HG03103 (cell line): ENCODE measurements at regions not wholly inside any gene's neighbourhood (a gene's known extent, or its start where the extent isn't known, plus 50 kb on each side); places are given as distances from the start of the nearest gene placed in this dataset.
A peak's percentile ranks its signal among the peaks of the same experiment; 100 is the strongest.

Experiments used
- ATAC-seq: cut with Tn5 transposase; IDR thresholded peaks from one replicate; pipeline ENCODE4 v1.9.1; 2021; ENCODE audit warnings: low read depth; ENCODE audit not compliant: unreplicated experiment

DNA sequence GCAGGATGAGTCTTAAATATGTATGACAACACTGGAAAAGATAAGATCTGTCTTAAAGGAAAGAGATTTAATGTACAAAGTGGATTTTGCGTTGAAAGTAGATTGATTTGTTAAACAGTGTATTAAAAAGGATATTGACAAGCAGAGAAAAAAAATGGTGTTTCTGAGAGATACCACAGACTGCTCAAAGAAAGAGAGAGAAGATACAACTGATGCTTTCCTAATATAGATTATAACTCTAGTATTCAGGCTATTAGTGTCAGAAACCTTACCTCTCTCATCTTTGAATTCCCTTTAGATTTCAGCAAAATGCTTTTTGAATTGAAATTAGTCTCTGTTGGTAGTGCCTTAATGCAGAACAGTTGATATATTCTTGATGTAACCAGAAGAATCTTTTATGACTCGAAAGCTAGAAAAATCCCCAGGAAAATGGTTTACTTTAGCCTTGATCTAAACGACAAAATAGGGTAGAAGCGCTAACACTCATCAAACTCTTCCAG is 550.7 kb downstream of the INHBA start:
- no peak for ATAC-seq

DNA sequence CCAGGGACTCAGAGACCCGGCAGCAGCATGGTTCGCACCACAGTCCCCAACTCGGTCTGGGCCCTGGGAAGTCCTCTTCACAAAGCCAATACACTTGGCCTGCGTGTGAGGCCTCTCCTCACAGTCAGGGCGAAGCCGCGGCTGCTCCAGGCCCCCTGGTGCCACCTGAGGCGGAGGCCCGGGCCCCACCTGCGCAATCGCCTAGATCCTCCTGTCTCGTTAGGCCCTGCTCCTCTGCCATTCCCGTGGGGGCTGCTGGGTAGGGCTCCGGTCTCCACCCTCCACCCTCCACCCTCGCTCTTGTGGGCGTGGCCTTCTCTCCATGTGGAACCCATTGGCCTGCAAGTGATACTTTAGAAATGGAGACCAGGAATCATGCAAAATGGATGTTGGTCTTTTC is 553.3 kb downstream of the INHBA start:
- ATAC-seq = no peak

DNA sequence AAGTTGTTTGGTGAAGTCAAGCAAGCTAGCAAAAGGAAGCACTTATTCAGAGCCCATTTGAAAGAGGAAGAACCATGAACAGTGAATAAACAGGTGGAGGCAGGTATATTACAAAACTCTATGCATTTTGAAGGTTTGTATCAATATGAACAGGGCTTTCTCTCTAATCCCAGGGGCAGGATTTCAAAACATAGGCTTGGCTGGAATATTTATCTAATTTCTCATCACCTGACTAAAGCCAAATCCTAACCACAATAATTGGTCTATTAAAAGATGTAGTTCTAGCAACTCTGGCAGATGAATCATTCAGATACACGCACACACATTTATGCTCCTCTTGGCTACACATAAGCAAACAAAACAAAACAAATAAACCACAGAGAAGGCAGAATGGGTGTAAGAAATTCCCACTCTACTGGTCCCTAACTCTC is 554.4 kb downstream of the INHBA start:
- no peak for ATAC-seq

DNA sequence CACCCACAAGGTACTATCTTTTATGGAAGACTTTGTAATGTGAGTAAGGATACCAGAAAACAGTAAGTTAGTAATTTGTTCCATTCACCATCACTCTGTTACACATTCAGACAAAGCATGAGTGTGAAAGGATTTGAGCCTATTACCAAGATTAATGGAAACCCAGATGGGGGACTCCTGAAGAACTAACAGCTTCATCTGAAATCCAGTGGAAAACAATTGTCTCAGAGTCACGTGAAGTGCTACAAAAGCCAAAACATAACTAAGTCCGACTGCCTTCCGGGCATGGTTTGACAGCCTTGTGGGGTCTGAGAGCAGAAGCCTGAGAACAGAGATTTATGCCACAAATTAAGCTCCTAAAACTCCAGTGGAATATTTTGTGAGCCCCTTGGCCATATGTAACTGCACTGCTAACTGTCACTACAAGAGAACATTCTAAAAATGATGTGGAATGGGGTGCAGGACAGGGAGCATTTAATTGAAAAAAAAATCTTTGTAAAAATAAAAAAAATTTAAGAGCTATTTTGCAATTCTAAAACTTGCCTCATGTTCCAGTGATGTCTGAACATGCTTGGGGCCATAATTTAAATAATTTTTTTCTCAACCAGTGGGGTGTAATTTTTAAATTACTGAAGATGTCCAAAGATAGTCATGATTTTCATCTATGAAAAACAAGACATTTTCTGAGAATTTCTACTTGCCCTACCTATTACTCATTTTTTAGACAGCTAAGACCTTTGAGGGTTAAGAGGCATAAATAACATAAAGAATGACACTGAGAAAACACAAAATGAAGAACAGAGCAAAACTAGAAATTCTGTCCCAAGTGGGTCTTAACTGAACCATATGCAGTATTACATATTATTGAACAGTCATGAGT is 555.0 kb downstream of the INHBA start:
- ATAC-seq = no peak

DNA sequence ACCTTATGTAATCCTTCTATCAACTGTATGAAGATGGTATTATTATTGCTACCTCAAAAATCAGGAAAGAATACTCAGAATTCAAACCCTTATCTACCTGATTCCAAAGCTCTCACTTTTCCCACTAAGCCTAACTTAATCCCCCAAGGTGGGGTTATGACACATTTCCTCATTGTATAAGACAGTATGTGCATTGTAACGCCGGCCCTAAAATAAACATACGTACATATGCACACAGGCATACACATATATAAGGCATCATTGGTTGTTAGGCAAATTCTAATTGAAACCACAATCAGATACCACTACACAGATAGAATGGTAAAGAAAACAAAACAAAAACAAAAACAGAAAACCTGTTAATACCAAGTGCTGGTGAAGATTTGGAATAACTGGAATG is 556.5 kb downstream of the INHBA start:
- ATAC-seq = no peak

DNA sequence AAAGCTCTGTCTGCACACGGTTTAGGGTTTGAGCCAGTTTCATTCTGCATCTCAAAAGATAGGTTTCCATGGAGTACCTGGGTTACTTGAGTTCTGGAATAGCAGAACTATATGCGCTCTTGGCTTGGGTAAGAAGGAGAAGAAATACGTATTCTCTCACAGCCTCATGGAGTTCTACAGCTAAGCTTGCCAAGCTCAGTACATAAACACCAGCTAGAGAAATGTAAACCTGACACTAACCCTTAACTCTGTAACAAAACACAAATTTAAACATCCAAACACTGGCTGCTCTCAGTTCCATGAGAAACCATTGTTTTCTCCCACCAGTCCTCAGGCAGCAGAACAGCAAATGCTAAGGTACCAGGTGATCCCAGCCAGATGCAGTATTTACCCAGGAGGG is 557.2 kb downstream of the INHBA start:
- no peak for ATAC-seq

DNA sequence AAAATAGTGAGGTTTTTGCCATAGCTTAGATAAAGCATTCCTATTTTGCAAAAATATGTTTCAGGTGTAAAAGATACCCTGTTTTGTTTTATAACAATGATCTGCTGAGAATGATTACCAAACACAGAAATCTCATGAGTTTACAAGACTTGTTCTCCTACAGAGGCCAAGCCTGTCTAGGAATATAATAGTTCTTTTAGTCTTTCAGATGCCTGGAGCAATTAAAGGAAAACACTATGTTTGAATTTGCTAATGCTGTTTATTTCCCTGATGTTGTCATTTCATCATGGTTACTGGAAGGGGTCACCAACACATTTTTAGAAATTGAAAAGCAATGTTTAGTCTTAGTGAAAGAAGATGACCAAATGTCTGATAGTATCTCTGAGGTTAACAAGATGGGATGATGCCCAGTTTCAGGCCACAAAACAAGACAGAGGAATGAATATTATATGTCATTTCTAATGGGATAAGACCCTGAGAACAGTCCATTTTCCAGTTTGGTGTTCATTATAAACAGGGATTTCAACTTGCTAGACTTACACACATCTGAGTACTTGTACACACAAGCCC is 559.9 kb downstream of the INHBA start:
- no peak for ATAC-seq

DNA sequence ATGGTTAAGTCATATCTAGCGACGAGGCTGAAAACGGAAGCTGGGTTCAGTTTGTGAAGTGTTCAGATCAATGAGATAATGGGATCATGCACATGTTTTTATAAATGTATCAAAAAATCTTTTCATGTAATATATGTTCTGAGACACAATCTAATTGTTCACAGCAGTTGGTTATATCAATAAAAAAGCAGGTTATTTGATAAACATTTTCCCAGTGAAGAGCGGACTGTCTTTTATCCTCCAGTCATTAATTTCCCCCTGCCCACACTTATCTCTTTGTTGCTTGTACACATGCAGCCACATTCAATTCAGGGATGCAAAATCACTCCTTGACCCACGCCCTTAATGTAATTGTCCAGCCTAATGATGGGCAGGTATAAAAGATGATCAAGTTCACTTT is 563.1 kb downstream of the INHBA start:
- no peak for ATAC-seq

DNA sequence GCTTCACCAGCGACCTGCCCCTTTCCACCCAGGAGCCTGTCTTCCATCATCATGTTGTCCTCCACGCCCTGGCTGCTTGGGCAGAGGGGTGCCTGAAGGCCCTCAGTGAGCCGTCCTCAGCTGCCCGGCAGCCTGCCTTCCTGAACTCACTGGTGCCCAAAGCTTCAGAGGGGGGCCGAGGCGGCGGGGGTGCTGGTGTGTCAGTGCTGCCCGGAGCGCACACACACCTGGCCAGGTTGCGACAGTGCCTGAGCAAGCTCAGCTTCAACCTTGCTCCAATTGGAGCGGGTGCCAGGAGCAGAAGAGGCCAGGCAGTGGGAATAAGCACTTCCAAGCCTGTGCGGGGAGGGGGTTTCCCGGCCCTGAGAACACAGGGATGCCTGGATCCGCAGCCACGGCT is 566.3 kb downstream of the INHBA start:
- ATAC-seq = no peak

DNA sequence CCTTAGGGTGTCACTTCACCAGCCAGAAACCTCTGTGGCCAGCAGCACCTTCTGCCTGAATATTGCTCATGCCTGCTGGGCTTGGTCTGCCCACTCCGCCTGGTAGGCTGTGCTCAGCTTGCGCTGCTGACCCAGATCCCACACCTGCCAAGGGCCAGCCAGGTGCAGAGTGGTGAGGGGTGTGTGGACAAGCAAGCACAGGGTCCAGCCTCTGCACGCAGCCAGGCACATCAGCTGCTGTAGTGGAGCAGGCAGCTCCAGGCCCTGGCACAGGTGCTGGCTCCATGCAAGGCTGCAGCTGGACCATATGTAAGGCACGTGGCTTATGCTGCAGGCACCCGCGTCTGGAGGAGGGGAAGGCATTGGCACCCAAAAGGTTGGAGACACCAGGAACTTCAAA is 567.4 kb downstream of the INHBA start:
- ATAC-seq = no peak

DNA sequence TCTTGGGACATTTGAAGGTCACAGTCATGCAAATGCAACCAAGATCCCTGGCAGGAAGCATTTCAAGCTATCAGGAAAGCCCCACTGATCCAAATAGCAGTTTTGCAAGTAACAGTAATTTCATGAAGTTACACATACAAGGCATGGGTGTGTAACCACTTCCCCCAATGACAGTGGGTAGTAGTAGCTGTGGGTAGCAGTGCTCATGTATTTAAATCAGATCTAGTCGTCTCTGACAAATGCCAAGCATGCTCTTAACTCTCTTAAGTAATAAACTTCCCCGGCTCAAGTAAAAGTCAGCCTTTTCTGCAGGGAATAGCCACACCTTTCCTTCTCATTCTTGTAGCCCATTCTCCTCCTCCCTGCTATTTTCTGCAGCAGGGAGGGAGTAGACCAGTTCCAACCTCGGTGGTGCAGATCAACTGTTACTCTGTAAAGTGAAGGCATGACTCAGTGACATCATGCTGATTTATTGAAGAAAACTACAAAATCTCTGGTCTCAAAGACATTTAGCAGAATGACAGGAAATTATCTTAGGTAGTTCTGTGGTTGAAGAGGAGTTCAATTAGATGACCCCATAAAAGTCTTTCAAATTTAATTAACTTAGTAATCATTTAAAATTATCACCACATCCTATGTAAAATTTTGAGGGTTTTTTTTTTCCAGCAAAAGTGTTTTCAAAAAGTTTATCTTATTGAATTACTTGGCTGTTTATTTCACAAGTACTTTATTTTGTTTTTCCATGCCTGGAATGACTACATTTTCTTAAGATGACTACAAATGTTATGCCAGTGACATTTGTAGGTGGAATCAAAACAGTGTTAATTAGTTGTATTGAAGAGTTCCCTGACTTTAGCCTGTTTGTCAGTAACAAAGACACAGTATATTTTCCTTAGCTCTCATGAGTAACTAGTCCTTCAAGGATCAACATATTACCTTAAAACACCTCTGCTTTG is 568.3 kb downstream of the INHBA start:
- peak; percentile 83 for ATAC-seq

DNA sequence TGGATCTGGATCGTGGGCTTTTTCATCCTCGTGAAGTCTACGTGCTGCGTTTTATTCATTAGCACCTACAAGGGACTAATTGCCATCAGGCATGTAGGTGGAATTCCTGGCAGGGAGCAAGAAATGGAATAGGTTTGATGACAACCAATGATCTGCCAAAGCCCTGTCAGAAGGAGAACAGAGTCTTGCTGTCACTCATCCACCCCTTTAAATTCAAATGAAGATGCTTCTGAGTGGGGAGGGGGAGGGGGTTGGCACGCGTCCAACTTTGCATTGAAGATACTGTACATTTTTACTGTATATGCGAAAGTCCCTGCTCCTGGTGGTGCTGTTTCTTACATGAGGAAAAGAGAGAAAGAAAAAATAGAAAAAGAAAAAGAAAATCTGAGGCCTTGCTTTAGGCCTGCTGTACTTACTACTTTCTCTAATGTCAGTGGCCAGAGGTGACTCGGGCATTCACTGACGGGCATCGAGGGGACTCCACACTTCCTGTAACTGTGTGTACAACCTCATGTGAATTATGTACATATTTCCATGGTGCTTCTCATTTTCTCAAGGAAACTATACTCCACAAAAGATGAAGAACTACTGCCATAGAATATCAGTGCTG is 569.1 kb downstream of the INHBA start:
- peak; percentile 31 for ATAC-seq

DNA sequence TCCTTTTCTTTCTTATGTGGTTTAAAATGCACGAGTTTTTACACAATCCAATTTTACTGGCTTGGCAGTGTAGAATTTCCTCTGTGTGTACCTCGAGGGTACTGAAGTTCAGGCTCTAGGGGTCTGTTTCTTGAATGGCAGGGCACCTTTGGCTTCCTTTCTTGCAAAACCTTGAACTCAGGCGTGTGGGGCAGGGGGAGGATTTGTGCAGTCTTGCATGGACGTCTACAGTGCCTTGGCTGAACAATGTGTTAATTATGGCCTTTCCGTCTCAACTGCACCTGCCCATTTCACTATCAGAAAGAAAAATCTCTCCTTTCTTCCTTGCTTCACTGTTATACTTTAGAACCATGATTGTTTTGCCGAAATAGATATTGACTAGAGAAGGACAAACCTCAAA is 570.9 kb downstream of the INHBA start:
- ATAC-seq = no peak

DNA sequence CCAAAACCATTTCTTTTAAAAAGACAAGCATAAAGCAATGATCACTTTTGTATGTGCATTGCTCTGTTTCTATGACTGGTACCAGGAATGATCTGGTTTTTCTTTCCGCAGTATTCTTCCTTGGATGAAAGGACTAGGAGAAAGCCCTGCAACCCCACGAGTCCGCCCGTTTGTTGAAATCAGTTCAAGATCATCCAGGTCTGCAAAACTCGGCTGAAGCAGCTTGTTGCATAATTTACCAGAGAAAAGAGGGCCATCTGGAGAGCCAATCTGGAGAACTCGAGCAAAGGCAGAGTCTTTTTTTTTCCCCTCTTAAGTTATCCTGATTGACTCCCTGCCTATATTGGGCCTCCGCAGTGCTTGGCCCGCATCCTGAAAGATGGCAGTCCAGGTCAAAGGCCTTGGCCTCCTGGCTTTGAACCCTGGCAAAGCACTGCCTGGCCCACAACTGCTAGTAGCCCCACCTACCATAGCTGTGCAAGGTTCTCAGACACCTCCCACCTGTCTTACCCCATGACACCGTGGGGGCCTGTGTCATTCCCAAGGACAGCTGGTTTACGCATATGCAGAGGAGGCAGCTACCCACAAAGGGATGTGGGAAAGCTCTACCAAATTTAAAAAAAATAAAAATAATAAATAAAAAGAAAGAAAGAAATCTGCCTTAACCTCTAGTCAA is 572.2 kb downstream of the INHBA start:
- no peak for ATAC-seq

DNA sequence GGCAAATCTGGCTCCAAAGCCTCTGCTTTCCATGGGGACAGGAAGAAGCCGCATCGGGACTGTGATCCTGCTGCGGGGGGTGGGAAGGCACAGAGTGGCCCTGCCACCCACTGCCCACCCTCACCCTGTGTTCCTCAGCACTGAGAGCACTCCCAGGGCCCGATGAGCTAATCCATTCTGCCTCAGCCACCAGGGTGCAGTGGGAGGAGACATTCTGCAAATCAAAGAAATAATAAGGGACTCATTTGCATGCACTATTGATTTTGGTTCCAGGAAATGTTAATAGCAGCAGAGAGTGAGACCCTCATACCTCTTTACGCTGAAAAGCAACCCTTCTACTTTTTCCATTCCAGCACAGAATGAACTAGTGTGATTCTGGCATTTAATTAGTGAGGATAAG is 572.8 kb downstream of the INHBA start:
- no peak for ATAC-seq

DNA sequence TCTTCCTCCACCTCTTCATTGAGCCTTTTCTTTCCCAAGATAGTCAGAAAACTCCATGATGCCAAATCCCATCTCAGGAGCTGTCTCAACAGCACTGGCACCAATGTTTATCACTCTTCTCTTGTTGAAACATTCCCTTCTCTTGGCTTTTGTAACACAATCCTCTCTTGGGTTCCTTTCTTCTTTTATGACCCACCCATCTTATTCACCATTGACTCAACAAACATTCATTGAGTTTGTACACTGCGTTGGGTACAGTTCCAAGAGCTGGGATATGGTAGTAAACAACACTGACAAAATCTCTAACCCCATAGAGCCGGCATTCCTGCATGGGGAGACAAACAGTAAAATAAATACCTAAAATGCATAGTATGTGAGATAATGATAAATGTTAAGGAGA is 577.5 kb downstream of the INHBA start:
- ATAC-seq = no peak

DNA sequence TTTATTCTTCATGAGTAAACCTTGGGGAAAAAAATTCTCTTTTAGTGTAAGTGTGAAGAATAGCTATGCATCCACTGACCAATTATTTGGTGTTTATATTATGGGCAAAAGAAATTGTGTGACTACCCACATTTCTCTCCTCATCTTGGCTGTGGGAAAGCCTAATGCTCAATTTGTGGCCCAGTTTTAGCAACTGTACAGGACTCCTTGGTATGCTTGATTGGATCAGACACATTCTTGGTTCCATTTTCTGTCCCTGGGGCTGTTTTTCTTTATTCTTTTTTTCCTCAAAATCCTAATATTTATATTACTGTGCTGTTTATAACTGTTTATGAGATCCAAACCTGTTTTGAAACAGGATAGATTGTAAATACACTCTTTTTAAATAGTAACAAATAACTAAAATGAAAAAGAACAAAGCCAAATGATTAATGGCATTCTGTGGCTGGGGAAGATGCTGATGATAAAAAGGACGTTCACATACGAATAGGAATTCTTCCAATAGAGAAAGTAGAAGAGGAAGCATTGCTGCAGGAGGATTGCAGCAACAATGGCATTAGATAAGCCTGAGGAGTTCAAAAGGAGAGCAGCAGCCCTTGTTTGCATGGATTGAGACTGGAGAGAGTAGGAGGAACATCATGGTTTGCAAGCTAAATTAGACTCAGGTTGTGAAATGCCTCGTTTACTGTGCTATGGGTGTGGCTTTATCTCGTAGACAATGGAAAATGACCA is 580.5 kb downstream of the INHBA start:
- ATAC-seq = no peak

DNA sequence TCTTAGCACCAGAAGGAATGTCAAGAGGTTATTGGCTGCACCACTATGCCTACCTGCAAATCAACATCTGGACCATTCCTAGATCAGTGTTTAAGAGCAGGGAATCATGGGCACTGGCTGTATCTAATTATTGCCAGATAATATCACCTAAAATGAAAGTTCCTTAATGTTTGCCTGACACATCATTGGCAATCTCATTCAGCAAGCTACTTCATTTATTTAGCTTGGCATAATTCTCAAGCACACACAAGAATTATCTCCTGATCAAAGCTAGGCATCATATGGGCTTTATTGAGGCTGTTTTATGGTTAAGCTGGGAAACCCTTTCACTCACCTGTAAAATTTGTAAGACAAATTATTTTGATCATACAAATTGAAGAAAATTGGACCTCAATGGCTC is 581.7 kb downstream of the INHBA start:
- no peak for ATAC-seq

DNA sequence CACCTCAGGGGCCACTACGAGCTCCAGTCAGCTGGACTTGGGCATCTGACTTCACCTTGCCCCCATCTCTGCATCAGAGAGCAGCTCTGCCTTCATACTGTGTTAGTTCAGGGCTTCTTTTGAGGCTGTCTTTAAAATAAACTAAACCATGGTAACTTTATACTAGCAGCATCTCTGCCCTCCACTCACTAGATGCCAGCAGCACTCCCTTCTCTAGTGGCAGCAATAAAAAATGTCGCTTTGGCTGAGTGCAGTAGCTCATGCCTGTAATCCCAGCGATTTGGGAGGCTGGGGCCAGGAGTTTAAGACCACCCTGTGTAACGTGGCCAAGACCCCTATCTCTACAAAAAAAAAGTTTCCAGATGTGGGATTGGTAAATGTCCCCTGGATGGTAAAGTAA is 584.4 kb downstream of the INHBA start:
- no peak for ATAC-seq
